HG02571 (cell line): ENCODE measurements at regions not wholly inside any gene's neighbourhood (a gene's known extent, or its start where the extent isn't known, plus 50 kb on each side); places are given as distances from the start of the nearest gene placed in this dataset.

Experiments used
- ATAC-seq: cut with Tn5 transposase; IDR thresholded peaks from one replicate; pipeline ENCODE4 v1.9.1; 2021; ENCODE audit warnings: mild to moderate bottlenecking, moderate library complexity; ENCODE audit not compliant: unreplicated experiment

GRCh38 chr2:145138626-145139025 lies 618.7 kb upstream of the ZEB2 start:
- no peak for ATAC-seq

- ATAC-seq = no peak
These were observed 618.0 kb upstream of the ZEB2 start for GRCh38 chr2:145137901-145138300.

- no peak for ATAC-seq
These were observed 617.3 kb upstream of the ZEB2 start for GRCh38 chr2:145137211-145137610.

- no peak for ATAC-seq
These were observed 616.8 kb upstream of the ZEB2 start for GRCh38 chr2:145136702-145137101.

GRCh38 chr2:145126146-145126545 lies 606.2 kb upstream of the ZEB2 start:
- ATAC-seq = no peak

- no peak for ATAC-seq
These were observed 604.2 kb upstream of the ZEB2 start for GRCh38 chr2:145124085-145124484.

GRCh38 chr2:145123606-145124005 lies 603.7 kb upstream of the ZEB2 start:
- ATAC-seq = no peak

- no peak for ATAC-seq
These were observed 599.3 kb upstream of the ZEB2 start for GRCh38 chr2:145119225-145119624.

- ATAC-seq = no peak
These were observed 597.2 kb upstream of the ZEB2 start for GRCh38 chr2:145116834-145117725.

- ATAC-seq = no peak
These were observed 596.1 kb upstream of the ZEB2 start for GRCh38 chr2:145116056-145116455.

GRCh38 chr2:145114726-145115125 lies 594.8 kb upstream of the ZEB2 start:
- no peak for ATAC-seq

GRCh38 chr2:145112467-145112866 lies 592.5 kb upstream of the ZEB2 start:
- no peak for ATAC-seq

GRCh38 chr2:145110668-145111356 lies 590.9 kb upstream of the ZEB2 start:
- ATAC-seq = no peak

- no peak for ATAC-seq
These were observed 589.2 kb upstream of the ZEB2 start for GRCh38 chr2:145108959-145109710.

- no peak for ATAC-seq
These were observed 588.5 kb upstream of the ZEB2 start for GRCh38 chr2:145108361-145108778.

GRCh38 chr2:145106293-145106692 lies 586.4 kb upstream of the ZEB2 start:
- ATAC-seq = no peak

- ATAC-seq = no peak
These were observed 582.8 kb upstream of the ZEB2 start for GRCh38 chr2:145102706-145103105.

- ATAC-seq = no peak
These were observed 580.4 kb upstream of the ZEB2 start for GRCh38 chr2:145100301-145100700.

GRCh38 chr2:145096582-145096981 lies 576.7 kb upstream of the ZEB2 start:
- no peak for ATAC-seq

- no peak for ATAC-seq
These were observed 575.9 kb upstream of the ZEB2 start for GRCh38 chr2:145095641-145096435.

- ATAC-seq = no peak
These were observed 574.5 kb upstream of the ZEB2 start for GRCh38 chr2:145094370-145094769.
